H1 (cell line): ENCODE measurements at regions not wholly inside any gene's neighbourhood (a gene's known extent, or its start where the extent isn't known, plus 50 kb on each side); places are given as distances from the start of the nearest gene placed in this dataset.

ENCODE experiments used
- CTCF ChIA-PET: fragments of 300-600 bp; sonication (Branson Sonifier 250); formaldehyde crosslinking; loops from one replicate; lab custom pipeline; 2021; ENCODE audit not compliant: partially characterized antibody; lab: Charles Lee
- POLR2A ChIA-PET: fragments of 300-600 bp; sonication (Branson Sonifier 250); formaldehyde crosslinking; loops from one replicate; lab custom pipeline; 2021; ENCODE audit warnings: inconsistent platforms; ENCODE audit not compliant: partially characterized antibody; lab: Charles Lee
- DNase-seq, 2 experiments: peaks; one replicate each; pipeline versions ENCODE4 v3.0.0 to v3.0.0-alpha.2; 2010 to 2022; ENCODE audit warnings: low spot score in 2 of 2, low read depth in 1 of 2, mixed read lengths in 1 of 2
- FAIRE-seq: peaks from 2 replicates; lab custom pipeline; 2011; peaks lifted over from hg19 to GRCh38; lab: Jason Lieb, UNC
- H2AFZ ChIP-seq: 2 replicates; pipeline ENCODE4 v1.8.1; 2012; ENCODE audit warnings: low read length, inconsistent platforms
- H2AK5ac ChIP-seq: 2 replicates; pipeline ENCODE4 v1.6.1; 2013; ENCODE audit warnings: low read depth, low read length
- H2BK120ac ChIP-seq: replicated peaks from 2 replicates; pipeline ENCODE3; 2013; ENCODE audit warnings: low read depth, low read length, inconsistent platforms
- H2BK12ac ChIP-seq: 2 replicates; pipeline ENCODE4 v1.6.1; 2013; ENCODE audit warnings: low read depth, low read length
- H2BK15ac ChIP-seq: 2 replicates; pipeline ENCODE4 v1.6.1; 2013; ENCODE audit warnings: low read length
- H2BK20ac ChIP-seq: 2 replicates; pipeline ENCODE4 v1.6.1; 2013; ENCODE audit warnings: low read length
- H2BK5ac ChIP-seq: 2 replicates; pipeline ENCODE4 v1.6.1; 2013; ENCODE audit warnings: low read depth, low read length
- H3K14ac ChIP-seq: 2 replicates; pipeline ENCODE4 v1.6.1; 2013; ENCODE audit warnings: inconsistent platforms; ENCODE audit not compliant: insufficient read length
- H3K18ac ChIP-seq: 2 replicates; pipeline ENCODE4 v1.6.1; 2013; ENCODE audit warnings: low read length; ENCODE audit errors: extremely low read depth
- H3K23ac ChIP-seq: 2 replicates; pipeline ENCODE4 v1.6.1; 2013; ENCODE audit warnings: inconsistent platforms; ENCODE audit not compliant: insufficient read length
- H3K23me2 ChIP-seq: 2 replicates; pipeline ENCODE4 v1.6.1; 2013; ENCODE audit warnings: low read depth, low read length
- H3K27ac ChIP-seq: 2 replicates; pipeline ENCODE4 v1.6.1; 2011; ENCODE audit warnings: low read depth, low read length, inconsistent platforms
- H3K27me3 ChIP-seq, 4 experiments: replicated peaks in 1 of 4; 1 replicate in 1 of 4; 2 replicates in 3 of 4; pipeline versions ENCODE4 v1.6.1 to v1.8.1; 2011 to 2013; ENCODE audit warnings: low read length in 3 of 4, mild to moderate bottlenecking in 3 of 4, inconsistent platforms in 2 of 4, mixed read lengths in 2 of 4, moderate library complexity in 1 of 4; ENCODE audit not compliant: control insufficient read depth in 3 of 4, insufficient read depth in 3 of 4; ENCODE audit errors: extremely low read depth in 1 of 4
- H3K36me3 ChIP-seq, 4 experiments: 2 replicates each; pipeline versions ENCODE4 v1.6.1 to v1.8.1; 2011 to 2013; ENCODE audit warnings: mild to moderate bottlenecking in 4 of 4, low read length in 3 of 4, moderate library complexity in 2 of 4, control low read depth in 1 of 4, inconsistent platforms in 1 of 4; ENCODE audit not compliant: insufficient read depth in 4 of 4, control insufficient read depth in 2 of 4
- H3K4ac ChIP-seq: replicated peaks from 2 replicates; pipeline ENCODE3; 2013; ENCODE audit warnings: low read length, low read depth, mixed read lengths, inconsistent platforms; ENCODE audit not compliant: insufficient read length
- H3K4me1 ChIP-seq, 4 experiments: replicated peaks in 1 of 4; 1 replicate in 1 of 4; 2 replicates in 3 of 4; pipeline versions ENCODE4 v1.6.1 to v1.8.1; 2011 to 2013; ENCODE audit warnings: low read length in 3 of 4, inconsistent platforms in 2 of 4, mixed read lengths in 1 of 4; ENCODE audit not compliant: insufficient read depth in 4 of 4, control insufficient read depth in 3 of 4
- H3K4me2 ChIP-seq, 2 experiments: 2 replicates each; pipeline versions ENCODE4 v1.6.1 to v1.8.1; 2011 to 2013; ENCODE audit warnings: low read depth in 2 of 2, low read length in 2 of 2, control low read depth in 1 of 2, inconsistent platforms in 1 of 2, mild to moderate bottlenecking in 1 of 2; ENCODE audit not compliant: insufficient read depth in 1 of 2
- H3K4me3 ChIP-seq, 4 experiments: fragments of 200-600, 300-600 bp in 1 of 4; sonication (generic), shearing (Covaris generic), sonication (Bioruptor Twin) in 1 of 4; 2 replicates each; pipeline versions ENCODE4 v1.5.1 to v1.8.1; 2011 to 2016; ENCODE audit warnings: low read length in 4 of 4, low read depth in 3 of 4, control low read depth in 2 of 4, inconsistent platforms in 2 of 4, mild to moderate bottlenecking in 2 of 4, mixed read lengths in 1 of 4, moderate library complexity in 1 of 4; ENCODE audit not compliant: insufficient read depth in 2 of 4; ENCODE audit errors: extremely low read depth in 1 of 4
- H3K56ac ChIP-seq: replicated peaks from 2 replicates; pipeline ENCODE3; 2013; ENCODE audit warnings: low read depth, mild to moderate bottlenecking, mixed read lengths, low read length, inconsistent platforms; ENCODE audit not compliant: insufficient read length
- H3K79me1 ChIP-seq: 2 replicates; pipeline ENCODE4 v1.6.1; 2013; ENCODE audit warnings: low read depth, low read length, control low read depth
- H3K79me2 ChIP-seq, 2 experiments: 2 replicates each; pipeline versions ENCODE4 v1.6.1 to v1.8.1; 2012 to 2013; ENCODE audit warnings: low read length in 2 of 2, mild to moderate bottlenecking in 2 of 2, inconsistent platforms in 1 of 2; ENCODE audit not compliant: insufficient read depth in 2 of 2, control insufficient read depth in 1 of 2
- H3K9ac ChIP-seq, 4 experiments: replicated peaks in 1 of 4; 1 replicate in 1 of 4; 2 replicates in 3 of 4; pipeline versions ENCODE4 v1.6.1 to v1.8.1; 2011 to 2013; ENCODE audit warnings: low read depth in 3 of 4, low read length in 3 of 4, control low read depth in 2 of 4, mild to moderate bottlenecking in 2 of 4, moderate library complexity in 2 of 4, inconsistent platforms in 1 of 4; ENCODE audit errors: extremely low read depth in 1 of 4
- H3K9me3 ChIP-seq, 2 experiments: 2 replicates each; pipeline versions ENCODE4 v1.6.1 to v1.8.1; 2012 to 2013; ENCODE audit warnings: mild to moderate bottlenecking in 2 of 2, moderate library complexity in 2 of 2, control low read depth in 1 of 2, inconsistent platforms in 1 of 2, low read depth in 1 of 2, low read length in 1 of 2, mixed read lengths in 1 of 2; ENCODE audit not compliant: insufficient read depth in 2 of 2
- H4K20me1 ChIP-seq, 2 experiments: replicated peaks in 1 of 2; 2 replicates each; pipeline versions ENCODE3 to v1.8.1; 2011 to 2013; ENCODE audit warnings: inconsistent platforms in 2 of 2, low read length in 2 of 2, mild to moderate bottlenecking in 1 of 2; ENCODE audit not compliant: insufficient read depth in 2 of 2, control insufficient read depth in 1 of 2
- H4K5ac ChIP-seq: 2 replicates; pipeline ENCODE4 v1.6.1; 2013; ENCODE audit warnings: low read length, low read depth, mixed read lengths, inconsistent platforms; ENCODE audit not compliant: insufficient read length
- H4K8ac ChIP-seq: 2 replicates; pipeline ENCODE4 v1.8.0; 2013; ENCODE audit warnings: mild to moderate bottlenecking, moderate library complexity, low read length, inconsistent platforms; ENCODE audit not compliant: insufficient read depth; ENCODE audit errors: extremely low read depth
- H4K91ac ChIP-seq: replicated peaks from 2 replicates; pipeline ENCODE3; 2013; ENCODE audit warnings: low read length, mixed read lengths, inconsistent platforms; ENCODE audit not compliant: insufficient read length
- CREB1 ChIP-seq: IDR thresholded peaks from 2 replicates; pipeline ENCODE4 v1.6.1; 2012; ENCODE audit warnings: inconsistent platforms
- SP2 ChIP-seq: IDR thresholded peaks from 2 replicates; pipeline ENCODE4 v1.6.1; 2012; ENCODE audit warnings: mild to moderate bottlenecking, low read length, inconsistent platforms
- WGBS, 2 experiments: shearing (Covaris generic) in 1 of 2; methylation state at CpG; one replicate each; pipeline versions ENCODE4 v1.1.6 to v1.1.7; 2013 to 2015; ENCODE audit warnings: low lambda C conversion rate in 2 of 2, mixed read lengths in 2 of 2, inconsistent platforms in 1 of 2, low coverage in 1 of 2, missing lambda C conversion rate in 1 of 2; ENCODE audit not compliant: insufficient replicate concordance in 2 of 2, insufficient coverage in 1 of 2, insufficient read length in 1 of 2; ENCODE audit errors: extremely low coverage in 1 of 2, missing lambda C conversion rate in 1 of 2; 5-methylcytosine and 5-hydroxymethylcytosine counted together

- Histone ChIP-seq H2BK15ac (no peak overlapping the region), H3K23me2 (no peaks in the 10 kb centered on the region), H2BK120ac (no peak overlapping the region), H3K56ac (no peak overlapping the region), H3K9ac (no peak overlapping the region), H2BK5ac (no peak overlapping the region), H3K36me3 (no peaks in the 10 kb centered on the region), H3K9me3 (no peaks in the 10 kb centered on the region), H3K27me3 (peaks cover 0 to 5% (median 1%) of the 10 kb centered on the region in 4 experiments; a peak in 2 of 7 replicates), H2BK12ac (no peak overlapping the region), H3K18ac (no peak overlapping the region), H3K27ac (no peak overlapping the region), H3K23ac (no peak overlapping the region), H3K79me2 (no peaks in the 10 kb centered on the region), H3K79me1 (no peaks in the 10 kb centered on the region), H4K91ac (no peak overlapping the region), H4K8ac (no peak overlapping the region), H3K14ac (no peak overlapping the region), H3K4me3 (no peak overlapping the region), H2AFZ (no peak overlapping the region), H2BK20ac (no peak overlapping the region), H4K20me1 (peaks cover 0 to 2% of the 10 kb centered on the region in 2 experiments), H3K4ac (no peak overlapping the region), H2AK5ac (no peak overlapping the region), H3K4me1 (peaks cover 0 to 5% (median 0%) of the 10 kb centered on the region in 4 experiments; a peak in 2 of 7 replicates), H4K5ac (no peak overlapping the region), H3K4me2 (no peak overlapping the region)
- CTCF ChIA-PET, result interaction anchor here (0.5 to 0.8 kb wide), 2 partner anchors 14 to 83 kb away, joined by 3 read pairs; no protein-coding TSS in a partner anchor
- WGBS, 2 experiments, result 93% methylated on average over 3 of the region's 3 CpGs; no CpG with 5 or more reads in 1 of the 2 experiments
- FAIRE-seq (no peak), DNase-seq (no peak)
- POLR2A ChIA-PET, result no interaction called here
- TF ChIP-seq CREB1, result no peak
- no peak for TF ChIP-seq SP2
Observed at GRCh38 chr15:91765660-91766059, 87.8 kb upstream of the SLCO3A1 start.
